Karpas-422 (cell line): ENCODE measurements at regions not wholly inside any gene's neighbourhood (a gene's known extent, or its start where the extent isn't known, plus 50 kb on each side); places are given as distances from the start of the nearest gene placed in this dataset.
"Not testable (repeated sequence)": the region's sequence is repeated elsewhere in the genome, so short reads cannot be mapped to it uniquely, and the experiment has no call there.

ENCODE experiments used
- DNase-seq: peaks from one replicate; pipeline ENCODE4 v3.0.0-alpha.2; 2015
- H2AFZ ChIP-seq: fragments of 200-600 bp; sonication (generic); 2 replicates; pipeline ENCODE4 v1.6.1; 2014; ENCODE audit warnings: antibody characterized with exemption, low read length, mixed read lengths
- H3K27ac ChIP-seq: fragments of 200-600 bp; sonication (generic); 2 replicates; pipeline ENCODE4 v1.5.1; 2014; ENCODE audit warnings: mild to moderate bottlenecking, low read length, moderate library complexity
- H3K27me3 ChIP-seq: fragments of 200-600 bp; sonication (generic); 2 replicates; pipeline ENCODE4 v1.6.1; 2014; ENCODE audit warnings: low read length, mixed read lengths
- H3K36me3 ChIP-seq: fragments of 200-600 bp; sonication (generic); 2 replicates; pipeline ENCODE4 v1.6.1; 2014; ENCODE audit warnings: low read length, mixed read lengths; ENCODE audit not compliant: insufficient read depth
- H3K4me1 ChIP-seq: fragments of 200-600 bp; sonication (generic); 2 replicates; pipeline ENCODE4 v1.6.1; 2014; ENCODE audit warnings: mild to moderate bottlenecking, low read length, mixed read lengths
- H3K4me2 ChIP-seq: fragments of 200-600 bp; sonication (generic); 2 replicates; pipeline ENCODE4 v1.6.1; 2014; ENCODE audit warnings: low read length, low read depth, mild to moderate bottlenecking; ENCODE audit not compliant: poor library complexity, severe bottlenecking
- H3K4me3 ChIP-seq: fragments of 200-600 bp; sonication (generic); 2 replicates; pipeline ENCODE4 v1.5.1; 2014; ENCODE audit warnings: mild to moderate bottlenecking, antibody characterized with exemption, low read length, mixed read lengths
- H3K79me2 ChIP-seq: fragments of 200-600 bp; sonication (generic); 2 replicates; pipeline ENCODE4 v1.6.1; 2014; ENCODE audit warnings: mild to moderate bottlenecking, low read length, mixed read lengths
- H3K9ac ChIP-seq: fragments of 200-600 bp; sonication (generic); 2 replicates; pipeline ENCODE4 v1.6.0; 2014; ENCODE audit warnings: low read length
- H3K9me2 ChIP-seq: fragments of 200-600 bp; sonication (generic), shearing (Covaris generic); replicated peaks from 2 replicates; pipeline ENCODE4 v1.6.0; 2014; ENCODE audit warnings: mild to moderate bottlenecking, low read length, moderate library complexity; ENCODE audit not compliant: insufficient read depth
- H3K9me3 ChIP-seq: fragments of 300-700, 200-600 bp; sonication (generic); 2 replicates; pipeline ENCODE4 v1.6.1; 2014; ENCODE audit warnings: low read length, mixed read lengths
- H4K20me1 ChIP-seq: fragments of 200-600 bp; sonication (generic); 2 replicates; pipeline ENCODE4 v1.6.1; 2014; ENCODE audit warnings: mild to moderate bottlenecking, antibody characterized with exemption, low read length, low read depth; ENCODE audit not compliant: insufficient read depth

DNA sequence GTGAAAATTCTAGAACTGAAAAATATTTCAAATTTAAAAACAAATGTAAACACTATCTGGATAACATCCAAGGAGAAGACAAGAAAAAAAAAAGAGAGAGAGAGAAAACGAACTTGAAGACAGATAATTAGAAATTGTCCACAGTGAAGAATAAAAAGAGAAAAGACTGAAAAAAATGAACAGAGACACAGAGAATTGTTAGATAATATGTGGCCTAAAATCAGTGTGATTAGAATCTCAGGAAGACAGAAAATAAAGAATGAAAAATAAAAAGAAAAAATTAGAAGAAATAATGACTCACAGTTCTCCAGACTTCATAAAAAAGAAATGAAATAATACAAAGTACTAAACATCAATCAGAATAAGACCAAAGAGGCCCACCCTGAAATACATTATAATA is 1209.3 kb downstream of the FSCB start:
- no peaks in the 10 kb centered on the region for H3K36me3 ChIP-seq
- H3K27ac ChIP-seq = no peak overlapping the region
- no peak overlapping the region for H3K9ac ChIP-seq
- H3K9me3 ChIP-seq = no peaks in the 10 kb centered on the region
- H3K4me1 ChIP-seq = peaks cover 12% of the 10 kb centered on the region
- H3K9me2 ChIP-seq = no peaks in the 10 kb centered on the region
- no peaks in the 10 kb centered on the region for H4K20me1 ChIP-seq
- H3K27me3 ChIP-seq = no peaks in the 10 kb centered on the region
- H3K4me2 ChIP-seq = no peak overlapping the region
- DNase-seq = no peak
- H2AFZ ChIP-seq = peak overlapping the region; percentile 18; the same call in 1 of the 2 replicates
- no peak overlapping the region for H3K4me3 ChIP-seq
- H3K79me2 ChIP-seq = no peaks in the 10 kb centered on the region

DNA sequence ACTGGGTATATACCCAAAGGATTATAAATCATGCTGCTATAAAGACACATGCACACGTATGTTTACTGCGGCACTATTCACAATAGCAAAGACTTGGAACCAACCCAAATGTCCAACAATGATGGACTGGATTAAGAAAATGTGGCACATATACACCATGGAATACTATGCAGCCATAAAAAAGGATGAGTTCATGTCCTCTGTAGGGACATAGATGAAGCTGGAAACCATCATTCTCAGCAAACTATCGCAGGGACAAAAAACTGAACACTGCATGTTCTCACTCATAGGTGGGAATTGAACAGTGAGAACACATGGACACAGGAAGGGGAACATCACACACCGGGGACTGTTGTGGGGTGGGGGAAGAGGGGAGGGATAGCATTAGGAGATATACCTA is 1211.0 kb downstream of the FSCB start:
- not testable (repeated sequence) for H3K4me3 ChIP-seq, H4K20me1 ChIP-seq, H3K9me2 ChIP-seq, H3K27ac ChIP-seq, H3K79me2 ChIP-seq, H3K9me3 ChIP-seq, H2AFZ ChIP-seq, H3K4me2 ChIP-seq, H3K36me3 ChIP-seq, H3K27me3 ChIP-seq, H3K9ac ChIP-seq, DNase-seq
- peaks cover 12% of the 10 kb centered on the region for H3K4me1 ChIP-seq

DNA sequence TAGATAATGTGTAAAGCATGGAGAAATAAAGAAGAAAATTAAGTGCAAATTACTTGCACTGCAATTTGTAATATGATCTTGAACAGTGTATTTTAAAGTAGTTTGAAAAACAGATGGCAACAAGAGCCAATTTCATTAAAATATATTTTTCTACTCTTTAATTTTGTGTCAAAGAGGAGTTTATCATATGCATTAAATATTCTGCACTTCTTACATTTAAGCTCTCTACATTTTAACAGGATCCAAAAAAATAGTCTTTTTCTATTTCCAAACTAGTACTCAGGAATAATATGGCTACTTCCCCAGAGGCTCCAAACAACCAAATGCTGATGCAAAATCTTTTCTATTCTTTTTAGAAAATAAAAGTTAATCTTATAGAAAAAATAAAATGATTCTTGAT is 1221.5 kb downstream of the FSCB start:
- Histone ChIP-seq H2AFZ (no peak overlapping the region; the same call in 1 of the 2 replicates), H3K4me1 (no peaks in the 10 kb centered on the region), H3K9me2 (no peaks in the 10 kb centered on the region), H3K36me3 (no peaks in the 10 kb centered on the region), H3K9ac (no peak overlapping the region), H3K9me3 (no peaks in the 10 kb centered on the region), H3K4me2 (no peak overlapping the region), H3K27ac (no peak overlapping the region), H3K79me2 (no peaks in the 10 kb centered on the region), H4K20me1 (no peaks in the 10 kb centered on the region), H3K4me3 (no peak overlapping the region), H3K27me3 (no peaks in the 10 kb centered on the region)
- DNase-seq = no peak

DNA sequence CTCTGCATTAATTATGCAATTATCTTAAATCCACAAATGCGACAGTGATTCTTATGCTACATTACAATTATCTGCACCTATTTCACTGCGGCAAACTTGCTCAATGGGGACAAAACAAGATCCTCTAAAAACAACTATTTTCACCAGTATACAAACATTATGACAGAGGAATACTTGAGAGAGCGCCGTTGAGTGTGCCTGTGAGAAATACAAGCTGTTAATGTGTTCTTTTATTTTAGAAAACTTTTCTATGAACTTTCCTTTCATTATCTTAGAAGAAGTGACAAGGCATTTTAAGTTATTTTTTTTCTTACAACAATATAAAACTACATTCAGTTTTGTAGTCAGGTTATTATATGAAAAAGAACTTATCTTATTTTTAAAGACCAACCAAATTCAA is 1247.0 kb downstream of the FSCB start:
- H3K4me1 ChIP-seq = no peaks in the 10 kb centered on the region
- H3K27ac ChIP-seq = no peak overlapping the region

DNA sequence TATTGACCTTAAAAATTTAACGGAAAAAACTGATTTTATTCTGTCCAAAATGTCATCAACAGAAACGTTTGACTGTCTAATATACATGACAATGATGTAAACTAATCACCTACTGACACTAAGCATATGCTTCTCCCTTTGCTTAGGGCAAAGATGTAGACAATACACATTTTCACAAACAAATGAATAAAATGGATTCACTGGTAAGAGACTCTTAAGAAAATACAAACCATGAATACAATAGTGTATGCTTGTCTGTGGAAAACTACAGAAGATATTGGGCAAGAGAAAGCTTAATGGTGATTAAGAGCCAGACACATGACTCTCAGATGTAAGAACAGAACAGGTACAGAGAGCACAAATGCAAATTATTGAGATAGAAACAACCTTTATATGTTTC is 1248.7 kb downstream of the FSCB start:
- H3K79me2 ChIP-seq = no peaks in the 10 kb centered on the region
- no peak overlapping the region for H3K4me2 ChIP-seq
- H3K9ac ChIP-seq = no peak overlapping the region
- H3K9me3 ChIP-seq = 0 out of 2 replicates have a peak, but pooled peaks cover 3% of the 10 kb centered on the region
- H3K9me2 ChIP-seq = no peaks in the 10 kb centered on the region
- no peaks in the 10 kb centered on the region for H3K27me3 ChIP-seq
- H3K4me1 ChIP-seq = no peaks in the 10 kb centered on the region
- DNase-seq = no peak
- no peak overlapping the region for H3K4me3 ChIP-seq
- no peaks in the 10 kb centered on the region for H4K20me1 ChIP-seq
- peak overlapping the region; percentile 92 for H2AFZ ChIP-seq
- H3K36me3 ChIP-seq = no peaks in the 10 kb centered on the region
- no peak overlapping the region for H3K27ac ChIP-seq

More for the DNA sequence above, 1247.0 kb downstream of the FSCB start:
- no peak overlapping the region for H3K4me3 ChIP-seq
- no peak overlapping the region for H3K9ac ChIP-seq
- H4K20me1 ChIP-seq = no peaks in the 10 kb centered on the region
- H3K79me2 ChIP-seq = no peaks in the 10 kb centered on the region
- H3K9me3 ChIP-seq = 0 out of 2 replicates have a peak, but pooled peaks cover 3% of the 10 kb centered on the region
- no peak overlapping the region for H3K4me2 ChIP-seq
- no peaks in the 10 kb centered on the region for H3K36me3 ChIP-seq
- H3K9me2 ChIP-seq = no peaks in the 10 kb centered on the region
- H2AFZ ChIP-seq = peak overlapping the region; percentile 38
- no peak for DNase-seq
- H3K27me3 ChIP-seq = no peaks in the 10 kb centered on the region

DNA sequence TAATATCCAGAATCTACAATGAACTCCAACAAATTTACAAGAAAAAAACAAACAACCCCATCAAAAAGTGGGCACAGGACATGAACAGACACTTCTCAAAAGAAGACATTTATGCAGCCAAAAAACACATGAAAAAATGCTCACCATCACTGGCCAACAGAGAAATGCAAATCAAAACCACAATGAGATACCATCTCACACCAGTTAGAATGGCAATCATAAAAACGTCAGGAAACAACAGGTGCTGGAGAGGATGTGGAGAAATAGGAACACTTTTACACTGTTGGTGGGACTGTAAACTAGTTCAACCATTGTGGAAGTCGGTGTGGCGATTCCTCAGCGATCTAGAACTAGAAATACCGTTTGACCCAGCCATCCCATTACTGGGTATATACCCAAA is 1250.1 kb downstream of the FSCB start:
- not testable (repeated sequence) for H3K4me2 ChIP-seq, H3K36me3 ChIP-seq, H3K9me3 ChIP-seq, DNase-seq, H4K20me1 ChIP-seq, H3K79me2 ChIP-seq, H3K4me3 ChIP-seq, H3K27ac ChIP-seq, H3K4me1 ChIP-seq, H2AFZ ChIP-seq, H3K9me2 ChIP-seq, H3K9ac ChIP-seq, H3K27me3 ChIP-seq

DNA sequence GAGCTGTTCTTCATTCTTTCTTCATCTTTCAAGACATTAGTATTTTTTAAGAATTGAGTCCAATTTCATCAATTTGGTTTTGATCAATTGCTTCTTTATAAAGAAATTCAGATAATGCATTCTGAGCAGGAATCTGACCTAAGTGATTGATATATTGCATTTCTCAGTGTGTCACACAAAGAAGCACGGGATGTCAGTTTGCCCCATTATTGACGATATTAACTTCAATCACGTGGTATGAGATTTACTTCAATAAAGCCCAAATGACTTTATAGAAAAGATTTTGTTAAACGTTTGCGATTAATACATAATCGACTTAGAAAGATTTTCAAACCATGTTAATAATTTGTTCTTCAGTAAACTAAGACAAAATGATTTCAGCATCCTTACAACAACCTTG is 1254.2 kb downstream of the FSCB start:
- no peak overlapping the region for H2AFZ ChIP-seq
- H3K9me3 ChIP-seq = no peaks in the 10 kb centered on the region
- H3K9me2 ChIP-seq = no peaks in the 10 kb centered on the region
- H4K20me1 ChIP-seq = no peaks in the 10 kb centered on the region
- H3K79me2 ChIP-seq = no peaks in the 10 kb centered on the region
- no peak overlapping the region for H3K27ac ChIP-seq
- H3K36me3 ChIP-seq = no peaks in the 10 kb centered on the region
- no peaks in the 10 kb centered on the region for H3K27me3 ChIP-seq
- DNase-seq = no peak
- H3K4me1 ChIP-seq = no peaks in the 10 kb centered on the region; the same call in 1 of the 2 replicates
- H3K4me3 ChIP-seq = no peak overlapping the region
- H3K9ac ChIP-seq = no peak overlapping the region
- no peak overlapping the region for H3K4me2 ChIP-seq

DNA sequence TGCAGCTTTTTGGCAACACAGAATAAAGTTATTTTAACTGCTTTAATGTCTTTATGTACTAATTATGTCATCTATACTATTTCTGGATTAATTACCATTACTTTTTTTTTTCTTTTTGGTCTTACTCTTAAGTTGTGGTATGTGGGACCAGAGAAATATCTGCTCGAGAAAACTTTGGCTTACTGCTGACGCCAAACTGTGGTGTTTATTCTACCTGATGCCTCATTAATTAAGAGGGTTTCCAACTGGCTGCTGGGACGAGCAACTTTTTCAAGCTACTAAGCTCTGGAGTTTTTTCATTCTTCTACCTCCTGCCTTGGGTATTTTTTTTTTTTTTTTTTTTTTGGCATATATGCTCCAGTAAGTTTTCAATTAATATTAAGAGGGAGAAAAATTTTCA is 1257.5 kb downstream of the FSCB start:
- H3K4me1 ChIP-seq = no peaks in the 10 kb centered on the region; the same call in 1 of the 2 replicates
- no peaks in the 10 kb centered on the region for H3K9me2 ChIP-seq
- H4K20me1 ChIP-seq = no peaks in the 10 kb centered on the region
- no peak overlapping the region for H3K9ac ChIP-seq
- H3K79me2 ChIP-seq = no peaks in the 10 kb centered on the region
- no peak for DNase-seq
- H2AFZ ChIP-seq = peak overlapping the region; percentile 89
- H3K4me3 ChIP-seq = no peak overlapping the region
- H3K9me3 ChIP-seq = no peaks in the 10 kb centered on the region
- no peak overlapping the region for H3K4me2 ChIP-seq
- H3K27ac ChIP-seq = no peak overlapping the region
- H3K27me3 ChIP-seq = no peaks in the 10 kb centered on the region
- H3K36me3 ChIP-seq = no peaks in the 10 kb centered on the region

DNA sequence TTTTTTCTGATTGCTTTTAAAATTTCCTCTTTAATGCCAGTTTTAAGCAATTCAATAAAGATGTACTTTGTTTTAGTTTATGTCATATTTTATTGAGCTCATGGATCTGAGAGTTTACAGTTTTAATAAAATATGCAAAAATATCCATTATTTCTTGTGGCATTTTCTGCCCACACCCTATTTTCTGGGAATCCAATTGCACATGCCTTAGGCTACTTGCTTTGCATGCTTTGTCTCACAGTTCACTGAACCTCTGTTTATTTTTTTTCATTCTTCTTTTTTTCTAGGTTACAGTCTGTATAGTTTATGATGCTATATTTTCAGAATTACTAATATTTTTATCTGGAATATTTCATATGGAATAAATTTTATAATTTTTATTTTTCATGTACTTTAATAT is 1258.0 kb downstream of the FSCB start:
- H3K27ac ChIP-seq = no peak overlapping the region
- H4K20me1 ChIP-seq = no peaks in the 10 kb centered on the region
- no peak overlapping the region for H3K4me2 ChIP-seq
- no peak overlapping the region for H3K4me3 ChIP-seq
- no peaks in the 10 kb centered on the region for H3K9me3 ChIP-seq
- no peak for DNase-seq
- no peaks in the 10 kb centered on the region; the same call in 1 of the 2 replicates for H3K4me1 ChIP-seq
- no peak overlapping the region for H3K9ac ChIP-seq
- no peaks in the 10 kb centered on the region for H3K36me3 ChIP-seq
- H3K27me3 ChIP-seq = no peaks in the 10 kb centered on the region
- peak overlapping the region; percentile 5; the same call in 1 of the 2 replicates for H2AFZ ChIP-seq
- no peaks in the 10 kb centered on the region for H3K79me2 ChIP-seq
- H3K9me2 ChIP-seq = no peaks in the 10 kb centered on the region
